Activated T-cell treated with anti-CD3 and anti-CD28 coated beads, Interleukin-2, amount 50 U/mL, for 4 hours (primary cell): ENCODE measurements at regions not wholly inside any gene's neighbourhood (a gene's known extent, or its start where the extent isn't known, plus 50 kb on each side); places are given as distances from the start of the nearest gene placed in this dataset.

ENCODE experiments used
- ATAC-seq, 2 donors: fragments of 200-7000 bp; cut with Tn5 transposase; one replicate each; pipeline ENCODE4 v1.10.0; 2021
- DNase-seq: peaks from one replicate; pipeline ENCODE4 v3.0.0-alpha.2; 2020
- H3K27me3 Mint-ChIP-seq: one replicate; pipeline ENCODE4 v1.8.0; 2021; ENCODE audit warnings: low read depth, mixed read lengths
- H3K36me3 Mint-ChIP-seq: one replicate; pipeline ENCODE4 v1.8.0; 2022; ENCODE audit warnings: mixed read lengths; ENCODE audit not compliant: insufficient read depth
- H3K4me1 Mint-ChIP-seq: one replicate; pipeline ENCODE4 v1.8.0; 2021; ENCODE audit warnings: low read depth, mixed read lengths
- H3K4me3 Mint-ChIP-seq: one replicate; pipeline ENCODE4 v1.8.0; 2021; ENCODE audit warnings: mild to moderate bottlenecking, moderate library complexity, mixed read lengths
- H3K9me3 Mint-ChIP-seq: one replicate; pipeline ENCODE4 v1.8.0; 2021; ENCODE audit warnings: mixed read lengths

- ATAC-seq (no peak), DNase-seq (no peak)
- Mint-ChIP-seq H3K36me3 (peaks cover 3% of the 10 kb centered on the region), H3K27me3 (no peaks in the 10 kb centered on the region), H3K4me1 (peaks cover 5% of the 10 kb centered on the region), H3K4me3 (no peak overlapping the region), H3K9me3 (peaks cover 14% of the 10 kb centered on the region)
Measured at GRCh38 chr13:31970231-31970930, 61.2 kb upstream of the FRY start.

- Mint-ChIP-seq H3K27me3 (no peaks in the 10 kb centered on the region), H3K36me3 (no peaks in the 10 kb centered on the region), H3K4me3 (no peak overlapping the region), H3K9me3 (peaks cover 6% of the 10 kb centered on the region), H3K4me1 (peaks cover 4% of the 10 kb centered on the region)
- no peak for ATAC-seq
- no peak for DNase-seq
Measured at GRCh38 chr13:31972453-31972852, 59.1 kb upstream of the FRY start.

GRCh38 chr13:31978021-31978420, 53.6 kb upstream of the FRY start:
- Mint-ChIP-seq H3K4me3 (no peak overlapping the region), H3K27me3 (no peaks in the 10 kb centered on the region), H3K9me3 (no peaks in the 10 kb centered on the region), H3K4me1 (no peaks in the 10 kb centered on the region), H3K36me3 (no peaks in the 10 kb centered on the region)
- DNase-seq (no peak), ATAC-seq (no peak)

GRCh38 chr13:31980830-31981229, 50.7 kb upstream of the FRY start:
- Mint-ChIP-seq H3K9me3 (no peaks in the 10 kb centered on the region), H3K4me3 (no peak overlapping the region), H3K36me3 (no peaks in the 10 kb centered on the region), H3K4me1 (no peaks in the 10 kb centered on the region), H3K27me3 (no peaks in the 10 kb centered on the region)
- ATAC-seq: no peak
- no peak for DNase-seq
